ENCODE measurements at regions not wholly inside any gene's neighbourhood (a gene's known extent, or its start where the extent isn't known, plus 50 kb on each side); places are given as distances from the start of the nearest gene placed in this dataset.

DNA sequence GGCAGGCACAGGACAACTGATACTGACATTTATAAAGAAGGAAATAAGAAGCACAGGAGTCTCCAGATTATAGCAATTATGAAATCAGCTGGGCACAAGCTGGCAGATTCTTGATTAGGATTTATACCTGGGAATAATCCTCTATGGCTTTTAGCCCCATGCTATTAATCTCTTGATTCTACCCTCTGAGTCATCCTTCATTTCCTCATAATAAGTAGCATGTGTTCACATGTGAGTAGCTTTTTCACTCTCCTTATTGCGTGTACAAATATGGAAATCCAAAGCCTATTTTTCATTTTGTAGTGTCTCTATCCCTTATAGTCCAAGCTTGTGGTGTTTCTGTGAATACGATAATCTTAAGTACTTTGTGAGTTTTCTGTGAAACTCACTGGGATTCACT lies 185.0 kb upstream of the PRLR start:
- TF ChIP-seq POLR2A (IDR thresholded peaks at IDR 0.05) (no peak), CTCF (IDR thresholded peaks at IDR 0.05) (no peak)

Measured in vagina (tissue), 2 donors.